ENCODE measurements at regions not wholly inside any gene's neighbourhood (a gene's known extent, or its start where the extent isn't known, plus 50 kb on each side); places are given as distances from the start of the nearest gene placed in this dataset.

DNA sequence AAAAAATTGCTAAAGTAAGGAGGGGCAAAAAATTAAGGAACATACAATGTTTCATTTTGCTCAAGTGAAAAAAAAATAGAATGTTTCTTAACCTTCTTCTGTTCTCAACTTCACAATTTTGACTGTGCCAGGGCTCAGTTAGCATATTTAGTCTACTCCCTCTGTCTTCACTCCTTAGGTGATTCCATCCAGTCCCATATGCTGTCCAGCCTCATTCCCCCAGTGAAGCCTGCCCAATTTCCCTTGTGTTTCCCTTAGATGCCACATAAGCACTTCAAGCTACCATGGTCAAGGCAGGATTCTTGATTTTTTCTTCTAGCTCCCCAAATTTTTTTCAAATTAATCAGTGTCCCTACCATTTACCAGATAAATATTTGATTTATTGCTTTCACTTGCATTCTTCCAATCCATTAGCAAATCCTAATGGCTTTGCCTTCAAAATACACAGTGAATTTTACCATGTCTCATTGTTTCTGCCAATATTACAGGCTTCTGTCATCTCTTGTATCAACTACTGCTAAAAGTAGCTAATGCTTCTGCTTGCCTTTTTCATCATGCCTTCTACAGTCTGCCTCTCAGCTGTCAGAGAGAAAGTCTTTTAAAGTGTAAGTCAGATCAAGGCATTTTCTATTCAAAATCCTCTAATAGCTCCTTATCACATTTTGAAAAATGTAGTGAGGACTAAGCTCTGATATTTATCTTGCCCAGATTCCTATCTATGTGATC lies 166.8 kb downstream of the MACC1 start:
- Mint-ChIP-seq H3K4me1 (peaks cover 19% of the 10 kb centered on the region), H3K36me3 (peaks cover 1% of the 10 kb centered on the region), H3K4me3 (no peak overlapping the region), H3K9me3 (peaks cover 8% of the 10 kb centered on the region), H3K27me3 (ENCODE audit: low read depth) (no peaks in the 10 kb centered on the region), H3K27ac (no peak overlapping the region)
- TF ChIP-seq, protein P1, sequence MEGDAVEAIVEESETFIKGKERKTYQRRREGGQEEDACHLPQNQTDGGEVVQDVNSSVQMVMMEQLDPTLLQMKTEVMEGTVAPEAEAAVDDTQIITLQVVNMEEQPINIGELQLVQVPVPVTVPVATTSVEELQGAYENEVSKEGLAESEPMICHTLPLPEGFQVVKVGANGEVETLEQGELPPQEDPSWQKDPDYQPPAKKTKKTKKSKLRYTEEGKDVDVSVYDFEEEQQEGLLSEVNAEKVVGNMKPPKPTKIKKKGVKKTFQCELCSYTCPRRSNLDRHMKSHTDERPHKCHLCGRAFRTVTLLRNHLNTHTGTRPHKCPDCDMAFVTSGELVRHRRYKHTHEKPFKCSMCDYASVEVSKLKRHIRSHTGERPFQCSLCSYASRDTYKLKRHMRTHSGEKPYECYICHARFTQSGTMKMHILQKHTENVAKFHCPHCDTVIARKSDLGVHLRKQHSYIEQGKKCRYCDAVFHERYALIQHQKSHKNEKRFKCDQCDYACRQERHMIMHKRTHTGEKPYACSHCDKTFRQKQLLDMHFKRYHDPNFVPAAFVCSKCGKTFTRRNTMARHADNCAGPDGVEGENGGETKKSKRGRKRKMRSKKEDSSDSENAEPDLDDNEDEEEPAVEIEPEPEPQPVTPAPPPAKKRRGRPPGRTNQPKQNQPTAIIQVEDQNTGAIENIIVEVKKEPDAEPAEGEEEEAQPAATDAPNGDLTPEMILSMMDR (IDR thresholded peaks at IDR 0.05; ENCODE audit: unreplicated experiment): no peak
- DNase-seq (ENCODE audit: low spot score in 2 of 2, unreplicated experiment in 2 of 2): no peak

DNA sequence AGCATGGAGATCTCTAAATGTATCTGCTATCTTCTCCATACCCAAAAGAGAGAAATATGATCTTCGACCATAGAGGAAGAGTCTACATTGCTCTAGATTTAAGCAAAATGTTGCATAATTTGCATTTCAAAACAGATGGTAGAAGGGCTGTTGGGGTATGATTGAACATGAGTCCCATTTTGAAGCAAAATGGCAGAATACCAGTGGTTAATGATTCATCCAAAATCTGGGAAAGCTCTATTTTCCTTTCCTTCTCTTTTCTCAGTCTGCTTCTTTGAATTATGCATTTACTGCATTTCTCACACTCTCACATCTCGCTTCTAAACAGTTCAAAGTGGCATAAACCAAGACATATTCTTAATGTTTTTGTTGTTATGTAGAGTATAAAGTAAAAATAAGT lies 178.5 kb downstream of the MACC1 start:
- DNase-seq (ENCODE audit: low spot score in 2 of 2, unreplicated experiment in 2 of 2): no peak
- no peak overlapping the region for H3K4me3 Mint-ChIP-seq
- H3K9me3 Mint-ChIP-seq: no peaks in the 10 kb centered on the region
- H3K36me3 Mint-ChIP-seq: no peaks in the 10 kb centered on the region
- H3K27me3 Mint-ChIP-seq (ENCODE audit: low read depth): no peaks in the 10 kb centered on the region
- peaks cover 3% of the 10 kb centered on the region for H3K4me1 Mint-ChIP-seq
- H3K27ac Mint-ChIP-seq: no peak overlapping the region
- TF ChIP-seq, protein P1 (IDR thresholded peaks at IDR 0.05; ENCODE audit: unreplicated experiment): no peak

- no peaks in the 10 kb centered on the region for H3K36me3 Mint-ChIP-seq
- H3K4me3 Mint-ChIP-seq: no peak overlapping the region
- H3K9me3 Mint-ChIP-seq: no peaks in the 10 kb centered on the region
- H3K4me1 Mint-ChIP-seq: peaks cover 20% of the 10 kb centered on the region
- H3K27ac Mint-ChIP-seq: no peak overlapping the region
- DNase-seq (ENCODE audit: low spot score in 2 of 2, unreplicated experiment in 2 of 2): no peak
- H3K27me3 Mint-ChIP-seq (ENCODE audit: low read depth): no peaks in the 10 kb centered on the region
- TF ChIP-seq, protein P1 (IDR thresholded peaks at IDR 0.05; ENCODE audit: unreplicated experiment): no peak
Measured at GRCh38 chr7:20035279-20035875, 181.8 kb downstream of the MACC1 start.

DNA sequence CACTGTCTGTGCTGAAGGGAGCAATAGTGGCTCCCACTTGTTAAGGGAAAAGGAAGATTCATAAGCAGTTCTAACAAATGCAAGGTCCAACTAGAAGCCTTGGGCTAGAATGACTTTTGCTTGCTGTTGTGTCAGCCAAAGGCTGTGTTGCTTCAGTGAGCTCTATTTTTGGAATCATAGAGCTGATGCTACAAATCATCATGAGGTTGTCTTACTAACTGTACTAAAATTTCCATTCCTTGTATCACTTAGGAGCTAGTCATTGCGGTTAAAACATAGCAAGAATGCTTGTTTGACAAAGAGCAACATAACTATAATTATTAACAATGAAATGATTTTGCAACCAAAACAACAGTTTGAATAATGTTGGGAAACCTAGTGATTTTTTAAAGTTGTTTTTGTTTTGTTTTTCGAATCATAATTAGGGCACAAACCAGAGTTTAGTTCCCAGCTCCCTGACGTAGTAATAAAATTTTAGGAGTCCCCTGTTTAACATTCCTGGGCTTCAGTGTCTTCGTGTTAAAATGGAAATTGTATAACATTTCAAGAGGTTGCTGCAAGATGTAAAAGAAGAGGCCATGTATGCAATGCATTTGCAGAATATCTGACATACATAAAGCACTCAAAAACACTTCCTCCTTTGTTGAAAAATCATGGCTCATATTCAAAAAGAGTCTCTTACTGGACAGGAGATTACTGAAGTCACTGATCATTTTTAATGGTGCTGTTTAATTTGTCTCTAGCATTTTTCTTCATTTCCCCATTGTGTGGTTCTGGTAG lies 183.4 kb downstream of the MACC1 start:
- no peak overlapping the region for H3K27ac Mint-ChIP-seq
- no peaks in the 10 kb centered on the region for H3K36me3 Mint-ChIP-seq
- no peak overlapping the region for H3K4me3 Mint-ChIP-seq
- TF ChIP-seq, protein P1 (IDR thresholded peaks at IDR 0.05; ENCODE audit: unreplicated experiment): no peak
- H3K27me3 Mint-ChIP-seq (ENCODE audit: low read depth): no peaks in the 10 kb centered on the region
- H3K4me1 Mint-ChIP-seq: peaks cover 20% of the 10 kb centered on the region
- no peaks in the 10 kb centered on the region for H3K9me3 Mint-ChIP-seq
- DNase-seq (ENCODE audit: low spot score in 2 of 2, unreplicated experiment in 2 of 2): no peak

- Mint-ChIP-seq H3K27ac (no peak overlapping the region), H3K9me3 (no peaks in the 10 kb centered on the region), H3K4me3 (no peak overlapping the region), H3K27me3 (ENCODE audit: low read depth) (no peaks in the 10 kb centered on the region), H3K4me1 (peaks cover 20% of the 10 kb centered on the region), H3K36me3 (no peaks in the 10 kb centered on the region)
- TF ChIP-seq, protein P1 (IDR thresholded peaks at IDR 0.05; ENCODE audit: unreplicated experiment): no peak
- no peak for DNase-seq (ENCODE audit: low spot score in 2 of 2, unreplicated experiment in 2 of 2)
Measured at GRCh38 chr7:20032741-20033140, 184.4 kb downstream of the MACC1 start.

Measured in mesothelial cell of epicardium (in vitro differentiated cells).